HG02870 (cell line): ENCODE measurements at regions not wholly inside any gene's neighbourhood (a gene's known extent, or its start where the extent isn't known, plus 50 kb on each side); places are given as distances from the start of the nearest gene placed in this dataset.
"Not testable (repeated sequence)": the region's sequence is repeated elsewhere in the genome, so short reads cannot be mapped to it uniquely, and the experiment has no call there.

Experiments used
- ATAC-seq: cut with Tn5 transposase; IDR thresholded peaks from one replicate; pipeline ENCODE4 v1.9.1; 2021; ENCODE audit warnings: mild to moderate bottlenecking, moderate library complexity; ENCODE audit not compliant: unreplicated experiment

- no peak for ATAC-seq
These were observed 62.0 kb upstream of the MRPS9 start for GRCh38 chr2:104975851-104976250.

- ATAC-seq: peak; percentile 95
These were observed 61.2 kb upstream of the MRPS9 start for GRCh38 chr2:104976603-104977120.

- ATAC-seq: no peak
These were observed 59.9 kb upstream of the MRPS9 start for GRCh38 chr2:104977958-104978357.

DNA sequence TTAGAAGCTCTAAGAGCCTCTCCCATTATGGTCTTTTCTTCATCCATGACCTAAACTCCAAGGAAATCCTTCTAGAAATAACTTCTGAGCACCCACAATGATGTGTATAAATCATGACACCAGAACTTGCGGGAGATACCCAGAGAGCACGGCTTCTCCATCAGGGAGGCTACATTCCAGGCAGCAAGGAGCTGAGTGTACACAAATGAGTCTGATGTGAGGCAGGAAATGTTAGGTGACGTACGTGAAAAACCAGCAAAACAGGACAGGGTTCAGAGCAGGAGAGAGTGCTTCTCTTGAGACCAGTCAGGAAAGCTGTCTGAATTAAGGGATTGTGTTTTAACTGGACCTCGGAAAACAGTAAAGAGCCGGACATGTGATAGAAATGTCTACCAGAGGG is 58.1 kb upstream of the MRPS9 start:
- ATAC-seq: not testable (repeated sequence)

GRCh38 chr2:104982111-104982510 is 55.8 kb upstream of the MRPS9 start:
- no peak for ATAC-seq
